Colonic mucosa (tissue), 4 donors: ENCODE measurements at regions not wholly inside any gene's neighbourhood (a gene's known extent, or its start where the extent isn't known, plus 50 kb on each side); places are given as distances from the start of the nearest gene placed in this dataset.

Experiments
- DNase-seq: peaks from one replicate; pipeline ENCODE4 v3.0.0-alpha.2; 2020
- H3K27ac ChIP-seq: fragments of 200-600 bp; one replicate; pipeline ENCODE4 v1.8.0; 2021
- H3K27me3 ChIP-seq: fragments of 200-600 bp; one replicate; pipeline ENCODE4 v1.8.0; 2021
- H3K36me3 ChIP-seq: fragments of 200-600 bp; one replicate; pipeline ENCODE4 v1.8.0; 2021
- H3K4me1 ChIP-seq: fragments of 200-600 bp; one replicate; pipeline ENCODE4 v1.8.0; 2021; ENCODE audit warnings: mild to moderate bottlenecking
- H3K4me3 ChIP-seq: fragments of 200-600 bp; one replicate; pipeline ENCODE4 v1.8.0; 2021
- H3K9ac ChIP-seq, 2 donors: one replicate each; pipeline ENCODE4 v1.7.0; 2013; ENCODE audit warnings: control low read depth in 2 of 2, low read depth in 2 of 2, low read length in 2 of 2
- H3K9me3 ChIP-seq: fragments of 200-600 bp; one replicate; pipeline ENCODE4 v1.8.0; 2021
- intact Hi-C: fragments of 100-400 bp; cut with DNase I; formaldehyde crosslinking; loops from one replicate; pipeline ENCODE4 v1.14.1; 2022
- TF ChIP-seq, protein P1 (sequence below): fragments of 200-600 bp; IDR thresholded peaks from one replicate; pipeline ENCODE4 v1.8.0; 2022; ENCODE audit warnings: antibody characterized with exemption, mild to moderate bottlenecking
- donor health status: healthy.
- donor health status: DM: no; HTN: no; CAD: no.
- donor health status: DM: no; HTN: no; CAD: no.

GRCh38 chr21:23804866-23805265 lies 1802.4 kb downstream of the MRPL39 start:
- intact Hi-C loops: no loop called here
- Histone ChIP-seq H3K36me3 (no peaks in the 10 kb centered on the region), H3K27ac (no peak overlapping the region), H3K4me3 (no peak overlapping the region), H3K9me3 (no peaks in the 10 kb centered on the region), H3K4me1 (no peaks in the 10 kb centered on the region), H3K9ac (no peak overlapping the region), H3K27me3 (no peaks in the 10 kb centered on the region)
- no peak for DNase-seq
- TF ChIP-seq, protein P1, sequence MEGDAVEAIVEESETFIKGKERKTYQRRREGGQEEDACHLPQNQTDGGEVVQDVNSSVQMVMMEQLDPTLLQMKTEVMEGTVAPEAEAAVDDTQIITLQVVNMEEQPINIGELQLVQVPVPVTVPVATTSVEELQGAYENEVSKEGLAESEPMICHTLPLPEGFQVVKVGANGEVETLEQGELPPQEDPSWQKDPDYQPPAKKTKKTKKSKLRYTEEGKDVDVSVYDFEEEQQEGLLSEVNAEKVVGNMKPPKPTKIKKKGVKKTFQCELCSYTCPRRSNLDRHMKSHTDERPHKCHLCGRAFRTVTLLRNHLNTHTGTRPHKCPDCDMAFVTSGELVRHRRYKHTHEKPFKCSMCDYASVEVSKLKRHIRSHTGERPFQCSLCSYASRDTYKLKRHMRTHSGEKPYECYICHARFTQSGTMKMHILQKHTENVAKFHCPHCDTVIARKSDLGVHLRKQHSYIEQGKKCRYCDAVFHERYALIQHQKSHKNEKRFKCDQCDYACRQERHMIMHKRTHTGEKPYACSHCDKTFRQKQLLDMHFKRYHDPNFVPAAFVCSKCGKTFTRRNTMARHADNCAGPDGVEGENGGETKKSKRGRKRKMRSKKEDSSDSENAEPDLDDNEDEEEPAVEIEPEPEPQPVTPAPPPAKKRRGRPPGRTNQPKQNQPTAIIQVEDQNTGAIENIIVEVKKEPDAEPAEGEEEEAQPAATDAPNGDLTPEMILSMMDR: no peak

DNA sequence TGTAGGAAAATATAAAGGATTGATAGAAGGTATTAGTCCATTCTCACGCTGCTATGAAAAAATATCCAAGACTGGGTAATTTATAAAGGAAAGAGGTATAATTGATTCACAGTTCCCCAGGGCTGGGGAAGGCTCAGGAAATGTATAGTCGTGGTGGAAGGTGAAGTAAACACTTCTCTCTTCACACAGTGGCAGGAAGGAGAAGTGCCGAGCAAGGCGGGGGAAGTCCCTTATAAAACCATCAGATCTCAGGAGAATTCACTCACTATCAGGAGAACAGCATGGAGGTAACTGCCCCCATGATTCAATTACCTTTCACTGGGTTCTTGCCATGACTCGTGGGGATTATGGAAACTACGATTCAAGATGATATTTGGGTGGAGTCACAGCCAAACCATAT lies 1806.0 kb downstream of the MRPL39 start:
- DNase-seq: no peak
- Histone ChIP-seq H3K4me1 (no peaks in the 10 kb centered on the region), H3K36me3 (no peaks in the 10 kb centered on the region), H3K4me3 (no peak overlapping the region), H3K9me3 (no peaks in the 10 kb centered on the region), H3K27ac (no peak overlapping the region), H3K9ac (no peak overlapping the region), H3K27me3 (no peaks in the 10 kb centered on the region)
- intact Hi-C loops: no loop called here
- TF ChIP-seq, protein P1: no peak

DNA sequence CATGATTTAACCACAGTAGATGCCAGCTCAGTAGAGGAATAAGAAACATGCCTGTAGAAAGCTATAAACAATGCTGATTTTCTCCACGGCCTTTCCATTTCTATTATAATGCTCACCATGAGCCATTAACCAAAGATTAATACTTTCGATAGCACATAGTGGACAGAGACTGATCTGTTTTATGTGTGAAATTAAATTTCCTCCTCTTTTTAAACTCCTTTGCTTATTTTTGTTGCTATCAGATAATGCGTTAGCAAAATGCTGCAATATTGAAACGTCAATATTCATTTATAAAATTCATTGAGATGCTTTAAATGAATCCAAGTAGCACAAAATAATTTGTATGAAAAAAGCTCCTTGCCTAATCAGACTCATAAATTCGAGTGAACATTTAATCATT lies 1807.9 kb downstream of the MRPL39 start:
- H3K4me1 ChIP-seq: no peaks in the 10 kb centered on the region
- no peaks in the 10 kb centered on the region for H3K36me3 ChIP-seq
- no peak overlapping the region for H3K4me3 ChIP-seq
- no peak overlapping the region for H3K9ac ChIP-seq
- H3K27me3 ChIP-seq: no peaks in the 10 kb centered on the region
- H3K9me3 ChIP-seq: peaks cover 5% of the 10 kb centered on the region
- DNase-seq: no peak
- no peak overlapping the region for H3K27ac ChIP-seq
- TF ChIP-seq, protein P1: no peak
- intact Hi-C loops: no loop called here

GRCh38 chr21:23792300-23792699 lies 1815.0 kb downstream of the MRPL39 start:
- Histone ChIP-seq H3K27ac (no peak overlapping the region), H3K9me3 (peaks cover 5% of the 10 kb centered on the region), H3K27me3 (no peaks in the 10 kb centered on the region)

GRCh38 chr21:23789864-23790263 lies 1817.4 kb downstream of the MRPL39 start:
- no peaks in the 10 kb centered on the region for H3K36me3 ChIP-seq
- intact Hi-C loops: no loop called here
- no peaks in the 10 kb centered on the region for H3K27me3 ChIP-seq
- H3K9me3 ChIP-seq: no peaks in the 10 kb centered on the region
- no peak for DNase-seq
- no peak overlapping the region for H3K27ac ChIP-seq
- no peaks in the 10 kb centered on the region for H3K4me1 ChIP-seq
- no peak overlapping the region for H3K9ac ChIP-seq
- no peak overlapping the region for H3K4me3 ChIP-seq
- TF ChIP-seq, protein P1: no peak

More at GRCh38 chr21:23792300-23792699, 1815.0 kb downstream of the MRPL39 start:
- Histone ChIP-seq H3K9ac (no peak overlapping the region), H3K4me3 (no peak overlapping the region), H3K4me1 (no peaks in the 10 kb centered on the region), H3K36me3 (no peaks in the 10 kb centered on the region)
- DNase-seq: no peak
- intact Hi-C loops: no loop called here
- TF ChIP-seq, protein P1: no peak

DNA sequence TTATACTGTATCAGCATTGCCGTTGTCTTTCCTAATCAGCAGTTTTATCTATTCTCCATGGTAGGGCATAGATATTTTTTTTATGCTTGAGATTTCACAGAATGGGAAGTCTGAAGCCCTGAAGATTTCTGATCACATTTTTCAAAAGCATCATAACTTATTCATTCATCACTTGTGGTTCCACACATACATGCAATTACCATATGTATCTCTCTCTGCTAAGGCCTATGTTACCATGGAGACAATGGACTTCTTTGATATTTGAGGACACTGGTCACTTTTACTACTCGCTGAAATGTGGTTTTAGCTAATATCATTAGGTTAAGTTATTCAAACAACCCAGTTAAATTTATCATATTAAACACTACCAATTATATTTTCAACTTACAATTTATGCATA lies 1827.0 kb downstream of the MRPL39 start:
- Histone ChIP-seq H3K27ac (no peak overlapping the region), H3K9ac (no peak overlapping the region), H3K27me3 (no peaks in the 10 kb centered on the region), H3K36me3 (no peaks in the 10 kb centered on the region), H3K9me3 (no peaks in the 10 kb centered on the region), H3K4me1 (no peaks in the 10 kb centered on the region), H3K4me3 (no peak overlapping the region)
- DNase-seq: no peak
- TF ChIP-seq, protein P1: no peak
- intact Hi-C loops: no loop called here
